CD4-positive, alpha-beta memory T cell (primary cell): ENCODE measurements at regions not wholly inside any gene's neighbourhood (a gene's known extent, or its start where the extent isn't known, plus 50 kb on each side); places are given as distances from the start of the nearest gene placed in this dataset.

Source experiments
- CTCF ChIA-PET: fragments of 350-600 bp; sonication (Branson Sonifier 250); formaldehyde crosslinking; loops from one replicate; lab custom pipeline; 2021; ENCODE audit warnings: inconsistent platforms; ENCODE audit not compliant: partially characterized antibody; lab: Charles Lee
- POLR2A ChIA-PET: fragments of 350-600 bp; sonication (Branson Sonifier 250); formaldehyde crosslinking; loops from one replicate; lab custom pipeline; 2021; ENCODE audit not compliant: partially characterized antibody; lab: Charles Lee
- DNase-seq, 5 donors: peaks; one replicate each; pipeline versions ENCODE4 v3.0.0 to v3.0.0-alpha.2; 2020 to 2022; ENCODE audit warnings: mixed read lengths in 1 of 5
- H3K27ac ChIP-seq: one replicate; pipeline ENCODE4 v1.7.0; 2013; ENCODE audit warnings: low read depth, low read length
- H3K27me3 ChIP-seq: 2 replicates; pipeline ENCODE4 v1.7.0; 2013; ENCODE audit warnings: mild to moderate bottlenecking, low read length, moderate library complexity; ENCODE audit not compliant: insufficient read depth
- H3K36me3 ChIP-seq: 2 replicates; pipeline ENCODE4 v1.7.0; 2013; ENCODE audit warnings: mild to moderate bottlenecking, low read length, moderate library complexity; ENCODE audit not compliant: insufficient read depth
- H3K4me1 ChIP-seq: 2 replicates; pipeline ENCODE4 v1.7.0; 2013; ENCODE audit warnings: mild to moderate bottlenecking, low read length, moderate library complexity; ENCODE audit not compliant: insufficient read depth
- H3K4me3 ChIP-seq, 2 donors: one replicate each; pipeline ENCODE4 v1.7.0; 2013; ENCODE audit warnings: low read length in 2 of 2, mild to moderate bottlenecking in 1 of 2
- H3K9me3 ChIP-seq, 2 donors: one replicate each; pipeline ENCODE4 v1.7.0; 2013; ENCODE audit warnings: low read length in 2 of 2, control low read depth in 1 of 2; ENCODE audit not compliant: control insufficient read depth in 1 of 2
- H3K27ac Mint-ChIP-seq, 7 donors: one replicate each; pipeline ENCODE4 v1.8.0; 2020 to 2021; ENCODE audit warnings: mixed read lengths in 7 of 7, mild to moderate bottlenecking in 6 of 7, inconsistent platforms in 3 of 7, moderate library complexity in 3 of 7
- H3K27me3 Mint-ChIP-seq, 2 donors: one replicate each; pipeline ENCODE4 v1.8.0; 2020 to 2021; ENCODE audit warnings: mixed read lengths in 2 of 2
- H3K36me3 Mint-ChIP-seq, 2 donors: one replicate each; pipeline ENCODE4 v1.8.0; 2020 to 2021; ENCODE audit warnings: mixed read lengths in 2 of 2, inconsistent platforms in 1 of 2, mild to moderate bottlenecking in 1 of 2
- H3K4me1 Mint-ChIP-seq, 4 donors: one replicate each; pipeline ENCODE4 v1.8.0; 2020 to 2021; ENCODE audit warnings: mixed read lengths in 4 of 4, mild to moderate bottlenecking in 1 of 4
- H3K4me3 Mint-ChIP-seq, 8 donors: one replicate each; pipeline ENCODE4 v1.8.0; 2020 to 2021; ENCODE audit warnings: mixed read lengths in 8 of 8, mild to moderate bottlenecking in 7 of 8, moderate library complexity in 6 of 8, inconsistent platforms in 3 of 8
- H3K9me3 Mint-ChIP-seq, 8 donors: one replicate each; pipeline ENCODE4 v1.8.0; 2020 to 2021; ENCODE audit warnings: mixed read lengths in 8 of 8, mild to moderate bottlenecking in 5 of 8, inconsistent platforms in 3 of 8, moderate library complexity in 1 of 8
- intact Hi-C: fragments of 100-400 bp; cut with micrococcal nuclease; formaldehyde crosslinking; loops from one replicate; pipeline ENCODE4 v1.15.1; 2023

- Mint-ChIP-seq H3K36me3 (no peaks in the 10 kb centered on the region), H3K27ac (no peak overlapping the region), H3K9me3 (peaks cover 0 to 9% (median 3%) of the 10 kb centered on the region in 8 donors), H3K4me1 (no peaks in the 10 kb centered on the region), H3K4me3 (no peak overlapping the region), H3K27me3 (no peaks in the 10 kb centered on the region)
- Histone ChIP-seq H3K4me1 (no peaks in the 10 kb centered on the region), H3K27ac (no peak overlapping the region), H3K27me3 (no peaks in the 10 kb centered on the region), H3K4me3 (no peak overlapping the region), H3K9me3 (no peaks in the 10 kb centered on the region), H3K36me3 (no peaks in the 10 kb centered on the region)
- POLR2A ChIA-PET = no interaction called here
- intact Hi-C loops = no loop called here
- CTCF ChIA-PET = no interaction called here
- no peak for DNase-seq
Observed at GRCh38 chr6:74588094-74588832, 617.6 kb downstream of the COL12A1 start.

GRCh38 chr6:74587386-74587785 is 618.5 kb downstream of the COL12A1 start:
- Histone ChIP-seq H3K27me3 (no peaks in the 10 kb centered on the region), H3K36me3 (no peaks in the 10 kb centered on the region), H3K27ac (no peak overlapping the region), H3K4me3 (no peak overlapping the region), H3K9me3 (no peaks in the 10 kb centered on the region), H3K4me1 (no peaks in the 10 kb centered on the region)
- peaks cover 0 to 9% (median under 1%) of the 10 kb centered on the region in 8 donors for H3K9me3 Mint-ChIP-seq
- ChIA-PET CTCF (no interaction called here), POLR2A (no interaction called here)
- intact Hi-C loops = no loop called here
- H3K36me3 Mint-ChIP-seq = no peaks in the 10 kb centered on the region
- no peaks in the 10 kb centered on the region for H3K4me1 Mint-ChIP-seq
- no peak overlapping the region for H3K4me3 Mint-ChIP-seq
- H3K27me3 Mint-ChIP-seq = no peaks in the 10 kb centered on the region
- DNase-seq = no peak
- no peak overlapping the region for H3K27ac Mint-ChIP-seq

- Histone ChIP-seq H3K9me3 (no peaks in the 10 kb centered on the region), H3K4me3 (no peak overlapping the region), H3K36me3 (no peaks in the 10 kb centered on the region), H3K4me1 (no peaks in the 10 kb centered on the region), H3K27me3 (no peaks in the 10 kb centered on the region), H3K27ac (no peak overlapping the region)
- ChIA-PET POLR2A (no interaction called here), CTCF (no interaction called here)
- Mint-ChIP-seq H3K36me3 (no peaks in the 10 kb centered on the region), H3K4me1 (no peaks in the 10 kb centered on the region), H3K9me3 (peaks cover 0 to 4% (median 1%) of the 10 kb centered on the region in 8 donors), H3K27me3 (no peaks in the 10 kb centered on the region), H3K4me3 (no peak overlapping the region), H3K27ac (no peak overlapping the region)
- intact Hi-C loops = no loop called here
- DNase-seq = no peak
Observed at GRCh38 chr6:74585753-74586152, 620.1 kb downstream of the COL12A1 start.

- Mint-ChIP-seq H3K9me3 (peaks cover 0 to 2% (median 0%) of the 10 kb centered on the region in 8 donors), H3K36me3 (no peaks in the 10 kb centered on the region), H3K27me3 (no peaks in the 10 kb centered on the region), H3K4me1 (no peaks in the 10 kb centered on the region), H3K4me3 (no peak overlapping the region), H3K27ac (no peak overlapping the region)
- H3K27me3 ChIP-seq = no peaks in the 10 kb centered on the region
- no peak for DNase-seq
- H3K27ac ChIP-seq = no peak overlapping the region
- intact Hi-C loops = no loop called here
- H3K36me3 ChIP-seq = no peaks in the 10 kb centered on the region
- ChIA-PET CTCF (no interaction called here), POLR2A (no interaction called here)
- H3K4me3 ChIP-seq = no peak overlapping the region
- no peaks in the 10 kb centered on the region for H3K4me1 ChIP-seq
- H3K9me3 ChIP-seq = no peaks in the 10 kb centered on the region
Observed at GRCh38 chr6:74581681-74582080, 624.2 kb downstream of the COL12A1 start.

- Histone ChIP-seq H3K36me3 (no peaks in the 10 kb centered on the region), H3K27ac (no peak overlapping the region), H3K27me3 (no peaks in the 10 kb centered on the region), H3K4me1 (no peaks in the 10 kb centered on the region), H3K4me3 (no peak overlapping the region), H3K9me3 (no peaks in the 10 kb centered on the region)
- Mint-ChIP-seq H3K4me1 (no peaks in the 10 kb centered on the region), H3K9me3 (peaks cover 0 to 2% (median 0%) of the 10 kb centered on the region in 8 donors), H3K36me3 (no peaks in the 10 kb centered on the region), H3K4me3 (no peak overlapping the region), H3K27ac (no peak overlapping the region), H3K27me3 (no peaks in the 10 kb centered on the region)
- ChIA-PET POLR2A (no interaction called here), CTCF (no interaction called here)
- no peak for DNase-seq
- intact Hi-C loops = no loop called here
Observed at GRCh38 chr6:74579794-74580193, 626.1 kb downstream of the COL12A1 start.

GRCh38 chr6:74579047-74579446 is 626.8 kb downstream of the COL12A1 start:
- intact Hi-C loops = no loop called here
- peaks cover 0 to 2% (median 0%) of the 10 kb centered on the region in 8 donors for H3K9me3 Mint-ChIP-seq

GRCh38 chr6:74578339-74578738 is 627.5 kb downstream of the COL12A1 start:
- Histone ChIP-seq H3K36me3 (no peaks in the 10 kb centered on the region), H3K4me3 (no peak overlapping the region), H3K4me1 (no peaks in the 10 kb centered on the region), H3K27me3 (no peaks in the 10 kb centered on the region), H3K27ac (no peak overlapping the region), H3K9me3 (no peaks in the 10 kb centered on the region)
- intact Hi-C loops = no loop called here
- no peaks in the 10 kb centered on the region for H3K4me1 Mint-ChIP-seq
- POLR2A ChIA-PET = no interaction called here
- peaks cover 0 to 2% (median 0%) of the 10 kb centered on the region in 8 donors for H3K9me3 Mint-ChIP-seq
- CTCF ChIA-PET = no interaction called here
- no peaks in the 10 kb centered on the region for H3K36me3 Mint-ChIP-seq
- DNase-seq = no peak
- H3K4me3 Mint-ChIP-seq = no peak overlapping the region
- H3K27ac Mint-ChIP-seq = no peak overlapping the region
- H3K27me3 Mint-ChIP-seq = no peaks in the 10 kb centered on the region

More at GRCh38 chr6:74579047-74579446, 626.8 kb downstream of the COL12A1 start:
- no peaks in the 10 kb centered on the region for H3K9me3 ChIP-seq
- no peaks in the 10 kb centered on the region for H3K4me1 ChIP-seq
- Mint-ChIP-seq H3K27me3 (no peaks in the 10 kb centered on the region), H3K4me3 (no peak overlapping the region), H3K4me1 (no peaks in the 10 kb centered on the region), H3K27ac (no peak overlapping the region), H3K36me3 (no peaks in the 10 kb centered on the region)
- H3K27me3 ChIP-seq = no peaks in the 10 kb centered on the region
- no peak for DNase-seq
- H3K36me3 ChIP-seq = no peaks in the 10 kb centered on the region
- CTCF ChIA-PET = no interaction called here
- POLR2A ChIA-PET = no interaction called here
- no peak overlapping the region for H3K4me3 ChIP-seq
- H3K27ac ChIP-seq = no peak overlapping the region
